ENCODE measurements at regions not wholly inside any gene's neighbourhood (a gene's known extent, or its start where the extent isn't known, plus 50 kb on each side); places are given as distances from the start of the nearest gene placed in this dataset.

- intact Hi-C loops (cut with DNase I; ENCODE audit: low total_unique reads) = no loop called here
- H3K4me1 ChIP-seq = peaks cover 10% of the 10 kb centered on the region
- peak overlapping the region; percentile 10 to 81 for H3K27ac ChIP-seq
- TF ChIP-seq CTCF (IDR thresholded peaks at IDR 0.05) = no peak
- TF ChIP-seq POLR2A (IDR thresholded peaks at IDR 0.05) = no peak
- no peaks in the 10 kb centered on the region for H3K36me3 ChIP-seq (ENCODE audit: low read depth, missing control alignments)
- whole genome bisulfite sequencing, 2 donors = 19 to 30% methylated on average over 5 of the region's 5 CpGs
- no peak for DNase-seq
- H3K4me3 ChIP-seq = no peak overlapping the region
- no peaks in the 10 kb centered on the region for H3K9me3 ChIP-seq
- H3K27me3 ChIP-seq = no peaks in the 10 kb centered on the region
Observed at GRCh38 chr4:81566161-81566591, 94.5 kb upstream of the RASGEF1B start.

GRCh38 chr4:81565142-81565870, 93.6 kb upstream of the RASGEF1B start:
- DNase-seq = peak; percentile 84
- peak overlapping the region; percentile 10 to 81 for H3K27ac ChIP-seq
- intact Hi-C loops (cut with DNase I; ENCODE audit: low total_unique reads) = no loop called here
- H3K36me3 ChIP-seq (ENCODE audit: low read depth, missing control alignments) = no peaks in the 10 kb centered on the region
- H3K9me3 ChIP-seq = no peaks in the 10 kb centered on the region
- peaks cover 10% of the 10 kb centered on the region for H3K4me1 ChIP-seq
- no peak overlapping the region for H3K4me3 ChIP-seq
- H3K27me3 ChIP-seq = no peaks in the 10 kb centered on the region
- 25 to 50% methylated on average over 6 of the region's 6 CpGs for WGBS, 2 donors
- TF ChIP-seq CTCF (IDR thresholded peaks at IDR 0.05) = no peak

- H3K4me3 ChIP-seq = no peak overlapping the region
- TF ChIP-seq CTCF (IDR thresholded peaks at IDR 0.05) (no peak), POLR2A (IDR thresholded peaks at IDR 0.05) (no peak)
- no peaks in the 10 kb centered on the region for H3K9me3 ChIP-seq
- intact Hi-C loops (cut with DNase I; ENCODE audit: low total_unique reads) = no loop called here
- WGBS, 2 donors = 64 to 76% methylated on average over 3 of the region's 3 CpGs
- no peaks in the 10 kb centered on the region for H3K27me3 ChIP-seq
- H3K27ac ChIP-seq = no peak overlapping the region
- H3K36me3 ChIP-seq (ENCODE audit: low read depth, missing control alignments) = no peaks in the 10 kb centered on the region
- no peak for DNase-seq
- H3K4me1 ChIP-seq = peaks cover 10% of the 10 kb centered on the region
Observed at GRCh38 chr4:81564025-81564424, 92.3 kb upstream of the RASGEF1B start.

- intact Hi-C loops (cut with DNase I; ENCODE audit: low total_unique reads) = no loop called here
- Histone ChIP-seq H3K9me3 (no peaks in the 10 kb centered on the region), H3K4me1 (peaks cover 10% of the 10 kb centered on the region), H3K4me3 (no peak overlapping the region), H3K36me3 (ENCODE audit: low read depth, missing control alignments) (no peaks in the 10 kb centered on the region), H3K27ac (no peak overlapping the region), H3K27me3 (no peaks in the 10 kb centered on the region)
- DNase-seq = no peak
- WGBS, 2 donors = 85 to 86% methylated on average over 1 of the region's 1 CpG
- TF ChIP-seq CTCF (IDR thresholded peaks at IDR 0.05) = no peak
- TF ChIP-seq POLR2A (IDR thresholded peaks at IDR 0.05) = no peak
Observed at GRCh38 chr4:81562093-81562492, 90.4 kb upstream of the RASGEF1B start.

DNA sequence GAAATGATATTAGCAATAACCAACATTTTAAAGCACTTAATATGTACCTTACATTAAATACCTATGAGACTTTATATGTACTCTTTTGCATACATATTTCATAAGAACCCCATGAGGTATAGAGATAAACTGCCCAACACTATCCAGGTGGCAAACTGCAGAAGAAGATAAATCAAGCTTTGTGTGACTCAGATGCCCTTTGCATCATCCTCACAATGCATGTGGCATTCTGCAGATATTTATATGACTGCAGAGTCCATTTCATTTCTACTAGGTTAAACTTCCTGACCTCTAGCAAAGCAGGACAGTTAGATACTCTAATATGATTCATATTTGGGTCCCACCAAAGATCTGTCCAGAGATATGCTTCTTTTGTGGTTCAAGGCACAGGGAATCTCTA, 85.6 kb upstream of the RASGEF1B start:
- no peak for DNase-seq
- Histone ChIP-seq H3K4me1 (no peaks in the 10 kb centered on the region), H3K4me3 (no peak overlapping the region), H3K27ac (no peak overlapping the region), H3K27me3 (no peaks in the 10 kb centered on the region), H3K36me3 (ENCODE audit: low read depth, missing control alignments) (no peaks in the 10 kb centered on the region), H3K9me3 (no peaks in the 10 kb centered on the region)
- intact Hi-C loops (cut with DNase I; ENCODE audit: low total_unique reads) = no loop called here
- no peak for TF ChIP-seq CTCF (IDR thresholded peaks at IDR 0.05)
- no peak for TF ChIP-seq POLR2A (IDR thresholded peaks at IDR 0.05)
